Fibroblast of lung (primary cell): ENCODE measurements at regions not wholly inside any gene's neighbourhood (a gene's known extent, or its start where the extent isn't known, plus 50 kb on each side); places are given as distances from the start of the nearest gene placed in this dataset.

Experiments used
- DNase-seq, 2 donors: peaks; one replicate each; pipeline versions ENCODE4 v3.0.0 to v3.0.0-alpha.2; 2010; ENCODE audit warnings: low read depth in 2 of 2
- H2AFZ ChIP-seq: 2 replicates; pipeline ENCODE4 v1.5.1; 2012; ENCODE audit warnings: low read length, control low read depth, inconsistent platforms
- H3K27ac ChIP-seq: 2 replicates; pipeline ENCODE4 v1.5.1; 2011; ENCODE audit warnings: low read length, control low read depth; ENCODE audit not compliant: insufficient read depth
- H3K27me3 ChIP-seq: 2 replicates; pipeline ENCODE4 v1.5.1; 2011; ENCODE audit warnings: mild to moderate bottlenecking, low read length; ENCODE audit not compliant: control insufficient read depth, insufficient read depth
- H3K36me3 ChIP-seq: 2 replicates; pipeline ENCODE4 v1.5.1; 2011; ENCODE audit warnings: low read length; ENCODE audit not compliant: control insufficient read depth, insufficient read depth
- H3K4me1 ChIP-seq: 2 replicates; pipeline ENCODE4 v1.5.1; 2011; ENCODE audit warnings: low read length; ENCODE audit not compliant: control insufficient read depth, insufficient read depth; ENCODE audit errors: extremely low read depth
- H3K4me2 ChIP-seq: 2 replicates; pipeline ENCODE4 v1.5.1; 2011; ENCODE audit warnings: low read length, control low read depth; ENCODE audit not compliant: insufficient read depth; ENCODE audit errors: extremely low read depth
- H3K4me3 ChIP-seq, 4 experiments: fragments of 200-600 bp in 1 of 4; sonication (generic) in 1 of 4; replicated peaks in 1 of 4; 2 replicates each; pipeline ENCODE4 v1.5.1; 2011 to 2016; ENCODE audit warnings: low read length in 4 of 4, low read depth in 3 of 4, mild to moderate bottlenecking in 3 of 4, control low read depth in 2 of 4, inconsistent platforms in 1 of 4, mixed read lengths in 1 of 4; ENCODE audit not compliant: insufficient read depth in 1 of 4; ENCODE audit errors: control extremely low read depth in 1 of 4
- H3K79me2 ChIP-seq: 2 replicates; pipeline ENCODE4 v1.5.1; 2012; ENCODE audit warnings: mild to moderate bottlenecking, low read length, inconsistent platforms; ENCODE audit not compliant: control insufficient read depth, insufficient read depth
- H3K9ac ChIP-seq: 2 replicates; pipeline ENCODE4 v1.5.1; 2011; ENCODE audit warnings: mild to moderate bottlenecking, low read length, control low read depth; ENCODE audit not compliant: insufficient read depth
- H3K9me3 ChIP-seq: 2 replicates; pipeline ENCODE4 v1.5.1; 2012; ENCODE audit warnings: low read depth, low read length; ENCODE audit not compliant: control insufficient read depth, insufficient read depth
- H4K20me1 ChIP-seq: 2 replicates; pipeline ENCODE4 v1.5.1; 2011; ENCODE audit warnings: low read length; ENCODE audit not compliant: control insufficient read depth, insufficient read depth; ENCODE audit errors: extremely low read depth
- EZH2 ChIP-seq: IDR thresholded peaks from 2 replicates; pipeline ENCODE4 v1.5.1; 2012; ENCODE audit warnings: low read length, control low read depth, mild to moderate bottlenecking; ENCODE audit errors: missing control alignments
- TF ChIP-seq, protein P1 (sequence below), 2 donors: IDR thresholded peaks in 1 of 2; conservative IDR thresholded peaks in 1 of 2; 1 replicate in 1 of 2; 2 replicates in 1 of 2; pipeline ENCODE4 v1.5.1; 2011 to 2012; ENCODE audit warnings: low read length in 2 of 2, control low read depth in 1 of 2, inconsistent platforms in 1 of 2, low read depth in 1 of 2, mild to moderate bottlenecking in 1 of 2

DNA sequence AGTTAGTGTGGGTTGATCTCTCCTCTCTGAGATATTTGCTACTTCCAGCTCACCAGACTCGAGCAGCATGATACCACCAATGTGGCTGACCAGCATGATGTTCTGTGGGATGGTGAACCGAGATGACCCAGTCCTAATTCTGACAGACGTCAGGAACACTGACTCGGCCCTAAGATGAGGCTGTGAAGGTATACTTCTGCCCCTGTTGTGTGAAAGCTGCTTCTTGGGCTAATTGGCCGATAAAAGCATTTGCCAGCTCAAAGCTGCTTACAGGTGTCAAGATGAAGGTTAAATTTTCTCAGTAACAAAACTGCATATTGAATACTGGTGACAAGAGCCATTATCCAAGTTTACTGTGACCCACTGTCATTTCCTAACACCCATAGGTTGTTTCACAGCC is 151.4 kb downstream of the BRD1 start:
- Histone ChIP-seq H3K27ac (no peak overlapping the region), H3K4me3 (no peak overlapping the region), H4K20me1 (no peaks in the 10 kb centered on the region), H3K9ac (no peak overlapping the region), H3K4me1 (no peaks in the 10 kb centered on the region), H3K79me2 (no peaks in the 10 kb centered on the region), H3K4me2 (no peak overlapping the region), H2AFZ (no peak overlapping the region), H3K27me3 (peaks cover under 1% of the 10 kb centered on the region), H3K9me3 (no peaks in the 10 kb centered on the region), H3K36me3 (no peaks in the 10 kb centered on the region)
- TF ChIP-seq, protein P1, sequence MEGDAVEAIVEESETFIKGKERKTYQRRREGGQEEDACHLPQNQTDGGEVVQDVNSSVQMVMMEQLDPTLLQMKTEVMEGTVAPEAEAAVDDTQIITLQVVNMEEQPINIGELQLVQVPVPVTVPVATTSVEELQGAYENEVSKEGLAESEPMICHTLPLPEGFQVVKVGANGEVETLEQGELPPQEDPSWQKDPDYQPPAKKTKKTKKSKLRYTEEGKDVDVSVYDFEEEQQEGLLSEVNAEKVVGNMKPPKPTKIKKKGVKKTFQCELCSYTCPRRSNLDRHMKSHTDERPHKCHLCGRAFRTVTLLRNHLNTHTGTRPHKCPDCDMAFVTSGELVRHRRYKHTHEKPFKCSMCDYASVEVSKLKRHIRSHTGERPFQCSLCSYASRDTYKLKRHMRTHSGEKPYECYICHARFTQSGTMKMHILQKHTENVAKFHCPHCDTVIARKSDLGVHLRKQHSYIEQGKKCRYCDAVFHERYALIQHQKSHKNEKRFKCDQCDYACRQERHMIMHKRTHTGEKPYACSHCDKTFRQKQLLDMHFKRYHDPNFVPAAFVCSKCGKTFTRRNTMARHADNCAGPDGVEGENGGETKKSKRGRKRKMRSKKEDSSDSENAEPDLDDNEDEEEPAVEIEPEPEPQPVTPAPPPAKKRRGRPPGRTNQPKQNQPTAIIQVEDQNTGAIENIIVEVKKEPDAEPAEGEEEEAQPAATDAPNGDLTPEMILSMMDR (conservative IDR thresholded peaks at IDR 0.05 in 1 of 2, IDR thresholded peaks at IDR 0.05 in 1 of 2; ENCODE audit: low read depth in 1 of 2, low read length in 2 of 2): no peak
- TF ChIP-seq EZH2: no peak
- no peak for DNase-seq

DNA sequence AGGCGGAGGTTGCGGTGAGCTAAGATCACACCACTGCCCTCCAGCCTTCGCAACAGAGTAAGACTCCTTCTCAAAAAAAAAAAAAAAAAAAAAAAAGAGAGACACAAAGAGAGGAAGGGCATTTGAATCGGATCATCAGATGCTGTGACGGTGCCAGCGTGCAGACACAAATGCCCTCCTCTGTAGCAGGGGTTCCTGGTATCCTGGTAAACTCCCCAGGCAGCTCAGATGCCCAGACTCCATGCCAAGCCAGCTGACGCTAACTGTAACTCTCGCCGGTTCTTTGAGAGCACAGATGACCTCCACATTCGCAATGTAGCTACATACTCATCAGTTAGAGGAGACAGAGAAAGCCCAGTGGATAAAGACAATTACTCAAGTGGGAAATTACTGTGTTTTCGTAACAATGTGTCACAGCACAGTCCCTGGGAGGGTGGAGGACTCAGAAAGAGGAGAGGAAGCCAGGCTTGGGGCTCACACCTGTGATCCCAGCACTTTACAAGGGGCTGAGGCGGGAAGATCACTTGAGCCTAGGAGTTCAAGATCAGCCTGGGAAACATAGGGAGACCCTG is 153.1 kb downstream of the BRD1 start:
- Histone ChIP-seq H3K36me3 (no peaks in the 10 kb centered on the region), H3K27me3 (peaks cover 4% of the 10 kb centered on the region), H4K20me1 (no peaks in the 10 kb centered on the region), H3K9me3 (no peaks in the 10 kb centered on the region), H2AFZ (no peak overlapping the region), H3K79me2 (no peaks in the 10 kb centered on the region), H3K9ac (no peak overlapping the region), H3K4me1 (no peaks in the 10 kb centered on the region), H3K27ac (no peak overlapping the region), H3K4me2 (no peak overlapping the region), H3K4me3 (no peak overlapping the region)
- no peak for DNase-seq
- no peak for TF ChIP-seq EZH2
- TF ChIP-seq, protein P1 (conservative IDR thresholded peaks at IDR 0.05 in 1 of 2, IDR thresholded peaks at IDR 0.05 in 1 of 2; ENCODE audit: low read depth in 1 of 2, low read length in 2 of 2): no peak

DNA sequence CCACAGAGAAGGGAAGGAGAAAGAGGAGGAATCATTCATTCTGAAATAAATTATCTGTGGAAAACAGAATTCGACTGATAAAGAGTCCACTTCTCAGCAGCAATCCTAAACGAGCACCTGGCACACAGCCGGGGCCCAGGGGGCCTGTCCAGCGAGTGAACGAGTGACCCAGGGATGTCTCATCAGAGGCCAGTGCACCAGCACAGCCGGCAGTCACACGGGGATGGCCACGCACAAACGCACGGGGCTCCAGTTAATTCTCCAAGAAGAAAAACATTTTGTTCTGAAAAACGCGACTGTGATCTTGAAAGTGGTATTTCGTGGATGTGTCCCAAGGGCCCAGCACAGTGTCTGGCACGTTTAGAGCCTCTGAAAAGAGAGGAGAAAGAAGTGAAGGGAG is 154.6 kb downstream of the BRD1 start:
- Histone ChIP-seq H3K9me3 (no peaks in the 10 kb centered on the region), H3K9ac (no peak overlapping the region), H3K4me1 (no peaks in the 10 kb centered on the region), H3K27me3 (peaks cover 4% of the 10 kb centered on the region), H2AFZ (no peak overlapping the region), H3K4me2 (no peak overlapping the region), H3K36me3 (no peaks in the 10 kb centered on the region), H3K27ac (no peak overlapping the region), H3K79me2 (no peaks in the 10 kb centered on the region), H4K20me1 (no peaks in the 10 kb centered on the region), H3K4me3 (no peak overlapping the region)
- TF ChIP-seq, protein P1 (conservative IDR thresholded peaks at IDR 0.05 in 1 of 2, IDR thresholded peaks at IDR 0.05 in 1 of 2; ENCODE audit: low read depth in 1 of 2, low read length in 2 of 2): no peak
- TF ChIP-seq EZH2: no peak
- DNase-seq: no peak
